ENCODE measurements at regions not wholly inside any gene's neighbourhood (a gene's known extent, or its start where the extent isn't known, plus 50 kb on each side); places are given as distances from the start of the nearest gene placed in this dataset.

- TF ChIP-seq CTCF (conservative IDR thresholded peaks at IDR 0.05 in 1 of 2, IDR thresholded peaks at IDR 0.05 in 1 of 2; ENCODE audit: extremely low read depth in 1 of 2, insufficient read depth in 1 of 2, low read depth in 1 of 2, low read length in 2 of 2) (no peak), EZH2 (IDR thresholded peaks at IDR 0.05; ENCODE audit: borderline replicate concordance, low read length) (no peak)
Observed at GRCh38 chr4:57231781-57232180, 121.6 kb upstream of the IGFBP7 start.
